Astrocyte of the cerebellum (primary cell): ENCODE measurements at regions not wholly inside any gene's neighbourhood (a gene's known extent, or its start where the extent isn't known, plus 50 kb on each side); places are given as distances from the start of the nearest gene placed in this dataset.
A peak's percentile ranks its signal among the peaks of the same experiment; 100 is the strongest.
"Not testable (repeated sequence)": the region's sequence is repeated elsewhere in the genome, so short reads cannot be mapped to it uniquely, and the experiment has no call there.

Source experiments
- DNase-seq: peaks from one replicate; pipeline ENCODE4 v3.0.0-alpha.2; 2011; ENCODE audit warnings: low read depth
- H3K4me3 ChIP-seq: 2 replicates; pipeline ENCODE4 v1.5.1; 2011; ENCODE audit warnings: mild to moderate bottlenecking, low read depth, low read length, moderate library complexity
- CTCF ChIP-seq: IDR thresholded peaks from 2 replicates; pipeline ENCODE4 v1.5.1; 2012; ENCODE audit warnings: low read length, low read depth, moderate library complexity, mild to moderate bottlenecking; ENCODE audit errors: missing control alignments
- in situ Hi-C: cut with HindIII; loops from 2 replicates; pipeline ENCODE4 v1.10.0; 2017; ENCODE audit warnings: low sequenced_read_pairs

- in situ Hi-C loops: no loop called here
- no peak overlapping the region for H3K4me3 ChIP-seq
- DNase-seq: no peak
- no peak for TF ChIP-seq CTCF
These were observed 109.9 kb downstream of the RPLP1 start for GRCh38 chr15:69562564-69562963.

- in situ Hi-C loops: no loop called here
- no peak for DNase-seq
- TF ChIP-seq CTCF: no peak
These were observed 112.5 kb downstream of the RPLP1 start for GRCh38 chr15:69565066-69565655.

GRCh38 chr15:69567238-69567760 is 114.7 kb downstream of the RPLP1 start:
- DNase-seq, H3K4me3 ChIP-seq, in situ Hi-C loops: not testable (repeated sequence)

More at GRCh38 chr15:69565066-69565655, 112.5 kb downstream of the RPLP1 start:
- no peak overlapping the region for H3K4me3 ChIP-seq

GRCh38 chr15:69568173-69569009 is 115.8 kb downstream of the RPLP1 start:
- TF ChIP-seq CTCF: no peak
- in situ Hi-C loops: no loop called here
- peak; percentile 60 for DNase-seq
- H3K4me3 ChIP-seq: no peak overlapping the region

- no peak for DNase-seq
- in situ Hi-C loops: no loop called here
- no peak overlapping the region for H3K4me3 ChIP-seq
- no peak for TF ChIP-seq CTCF
These were observed 117.8 kb downstream of the RPLP1 start for GRCh38 chr15:69570454-69570853.

GRCh38 chr15:69570997-69571396 is 118.4 kb downstream of the RPLP1 start:
- no peak overlapping the region for H3K4me3 ChIP-seq
- in situ Hi-C loops: no loop called here
- no peak for TF ChIP-seq CTCF
- DNase-seq: no peak

GRCh38 chr15:69573278-69573677 is 120.7 kb downstream of the RPLP1 start:
- DNase-seq, H3K4me3 ChIP-seq, in situ Hi-C loops: not testable (repeated sequence)
